Naive thymus-derived CD4-positive, alpha-beta T cell (primary cell): ENCODE measurements at regions not wholly inside any gene's neighbourhood (a gene's known extent, or its start where the extent isn't known, plus 50 kb on each side); places are given as distances from the start of the nearest gene placed in this dataset.

Experiments used
- ATAC-seq: fragments of 150-1000 bp; cut with Tn5 transposase; 2 replicates; pipeline ENCODE4 v1.10.0; 2021; ENCODE audit warnings: mild to moderate bottlenecking, moderate library complexity
- CTCF ChIA-PET: fragments of 350-600 bp; sonication (Branson Sonifier 250); formaldehyde crosslinking; loops from one replicate; lab custom pipeline; 2021; ENCODE audit warnings: antibody characterized with exemption; lab: Charles Lee
- POLR2A ChIA-PET: fragments of 350-600 bp; sonication (Branson Sonifier 250); formaldehyde crosslinking; loops from one replicate; lab custom pipeline; 2021; ENCODE audit warnings: antibody characterized with exemption, inconsistent platforms; lab: Charles Lee
- DNase-seq, 9 donors: peaks; one replicate each; pipeline versions ENCODE4 v3.0.0 to v3.0.0-alpha.2; 2020 to 2022; ENCODE audit warnings: mixed read lengths in 1 of 9
- H3K27ac ChIP-seq: one replicate; pipeline ENCODE4 v1.7.0; 2013; ENCODE audit warnings: mild to moderate bottlenecking, low read depth, low read length, moderate library complexity
- H3K27me3 ChIP-seq, 2 donors: one replicate each; pipeline ENCODE4 v1.7.0; 2013; ENCODE audit warnings: low read length in 2 of 2, mild to moderate bottlenecking in 2 of 2, moderate library complexity in 2 of 2; ENCODE audit not compliant: control insufficient read depth in 2 of 2, insufficient read depth in 2 of 2
- H3K36me3 ChIP-seq, 3 experiments: 1 replicate in 2 of 3; 2 replicates in 1 of 3; pipeline ENCODE4 v1.7.0; 2013; ENCODE audit warnings: low read length in 3 of 3, mild to moderate bottlenecking in 3 of 3, moderate library complexity in 1 of 3; ENCODE audit not compliant: insufficient read depth in 3 of 3, control insufficient read depth in 2 of 3
- H3K4me1 ChIP-seq, 2 donors: one replicate each; pipeline ENCODE4 v1.7.0; 2013; ENCODE audit warnings: low read length in 2 of 2, mild to moderate bottlenecking in 2 of 2, moderate library complexity in 1 of 2; ENCODE audit not compliant: control insufficient read depth in 2 of 2, insufficient read depth in 2 of 2
- H3K4me3 ChIP-seq: 2 replicates; pipeline ENCODE4 v1.7.0; 2013; ENCODE audit warnings: mild to moderate bottlenecking, low read length
- H3K9me3 ChIP-seq, 3 experiments: 1 replicate in 2 of 3; 2 replicates in 1 of 3; pipeline ENCODE4 v1.7.0; 2013; ENCODE audit warnings: low read length in 3 of 3; ENCODE audit not compliant: control insufficient read depth in 2 of 3
- H3K27ac Mint-ChIP-seq, 9 donors: one replicate each; pipeline ENCODE4 v1.8.0; 2020 to 2022; ENCODE audit warnings: mixed read lengths in 9 of 9, mild to moderate bottlenecking in 8 of 9, moderate library complexity in 5 of 9, inconsistent platforms in 2 of 9
- H3K27me3 Mint-ChIP-seq, 5 donors: one replicate each; pipeline ENCODE4 v1.8.0; 2021 to 2022; ENCODE audit warnings: mixed read lengths in 5 of 5, mild to moderate bottlenecking in 1 of 5
- H3K36me3 Mint-ChIP-seq, 5 donors: one replicate each; pipeline ENCODE4 v1.8.0; 2020 to 2022; ENCODE audit warnings: mixed read lengths in 5 of 5, mild to moderate bottlenecking in 3 of 5, inconsistent platforms in 1 of 5
- H3K4me1 Mint-ChIP-seq, 7 donors: one replicate each; pipeline ENCODE4 v1.8.0; 2020 to 2022; ENCODE audit warnings: mixed read lengths in 7 of 7, mild to moderate bottlenecking in 3 of 7, inconsistent platforms in 1 of 7
- H3K4me3 Mint-ChIP-seq, 10 donors: one replicate each; pipeline ENCODE4 v1.8.0; 2020 to 2022; ENCODE audit warnings: mild to moderate bottlenecking in 10 of 10, mixed read lengths in 10 of 10, moderate library complexity in 6 of 10, inconsistent platforms in 2 of 10
- H3K9me3 Mint-ChIP-seq, 11 donors: one replicate each; pipeline ENCODE4 v1.8.0; 2020 to 2022; ENCODE audit warnings: mixed read lengths in 11 of 11, mild to moderate bottlenecking in 4 of 11, inconsistent platforms in 1 of 11, moderate library complexity in 1 of 11
- intact Hi-C, 2 donors: fragments of 100-400 bp; cut with micrococcal nuclease; formaldehyde crosslinking; loops; one replicate each; pipeline ENCODE4 v1.15.1; 2023

DNA sequence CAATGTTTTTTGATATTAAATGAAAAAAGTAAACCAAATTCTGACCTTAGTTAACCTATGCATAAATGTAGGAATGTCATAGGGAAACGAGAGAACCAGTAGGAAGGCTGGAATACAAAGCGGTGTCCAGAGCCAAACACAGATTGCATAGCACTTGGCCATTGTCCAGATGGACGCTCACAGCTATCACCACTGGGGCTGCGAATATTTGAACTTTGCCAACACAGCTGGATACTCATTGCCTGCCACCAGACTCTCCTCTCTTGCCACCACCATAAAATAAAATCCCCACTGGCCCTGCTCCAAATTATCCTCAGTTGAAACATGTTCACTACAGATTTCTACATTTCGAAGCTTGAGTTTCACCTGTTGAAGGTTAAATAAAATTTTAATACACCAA is 159.3 kb upstream of the GULP1 start:
- DNase-seq (no peak), ATAC-seq (no peak)
- POLR2A ChIA-PET: no interaction called here
- H3K4me1 Mint-ChIP-seq: peaks cover 0 to 1% (median 0%) of the 10 kb centered on the region in 7 donors
- H3K9me3 ChIP-seq: no peaks in the 10 kb centered on the region
- H3K27me3 Mint-ChIP-seq: no peaks in the 10 kb centered on the region
- peaks cover 0 to 12% (median 4%) of the 10 kb centered on the region in 11 donors for H3K9me3 Mint-ChIP-seq
- CTCF ChIA-PET: no interaction called here
- H3K27me3 ChIP-seq: no peaks in the 10 kb centered on the region
- intact Hi-C loops: no loop called here
- H3K27ac ChIP-seq: no peak overlapping the region
- H3K4me3 Mint-ChIP-seq: no peak overlapping the region
- H3K27ac Mint-ChIP-seq: no peak overlapping the region
- no peak overlapping the region for H3K4me3 ChIP-seq
- H3K36me3 Mint-ChIP-seq: no peaks in the 10 kb centered on the region
- no peaks in the 10 kb centered on the region for H3K36me3 ChIP-seq
- H3K4me1 ChIP-seq: no peaks in the 10 kb centered on the region

- Mint-ChIP-seq H3K27ac (no peak overlapping the region), H3K27me3 (no peaks in the 10 kb centered on the region), H3K4me3 (no peak overlapping the region), H3K36me3 (no peaks in the 10 kb centered on the region), H3K4me1 (peaks cover 0 to 1% (median 0%) of the 10 kb centered on the region in 7 donors), H3K9me3 (peaks cover 0 to 12% (median 4%) of the 10 kb centered on the region in 11 donors)
- no peak overlapping the region for H3K27ac ChIP-seq
- H3K4me1 ChIP-seq: no peaks in the 10 kb centered on the region
- DNase-seq (no peak), ATAC-seq (no peak)
- CTCF ChIA-PET: no interaction called here
- no peaks in the 10 kb centered on the region for H3K27me3 ChIP-seq
- intact Hi-C loops: loop anchor here in 1 of 2 donors (2.0 kb wide), 1 partner anchor 19 kb away; no protein-coding TSS in a partner anchor
- POLR2A ChIA-PET: no interaction called here
- H3K9me3 ChIP-seq: no peaks in the 10 kb centered on the region
- H3K36me3 ChIP-seq: no peaks in the 10 kb centered on the region
- H3K4me3 ChIP-seq: no peak overlapping the region
These were observed 157.4 kb upstream of the GULP1 start for GRCh38 chr2:188134241-188134640.

DNA sequence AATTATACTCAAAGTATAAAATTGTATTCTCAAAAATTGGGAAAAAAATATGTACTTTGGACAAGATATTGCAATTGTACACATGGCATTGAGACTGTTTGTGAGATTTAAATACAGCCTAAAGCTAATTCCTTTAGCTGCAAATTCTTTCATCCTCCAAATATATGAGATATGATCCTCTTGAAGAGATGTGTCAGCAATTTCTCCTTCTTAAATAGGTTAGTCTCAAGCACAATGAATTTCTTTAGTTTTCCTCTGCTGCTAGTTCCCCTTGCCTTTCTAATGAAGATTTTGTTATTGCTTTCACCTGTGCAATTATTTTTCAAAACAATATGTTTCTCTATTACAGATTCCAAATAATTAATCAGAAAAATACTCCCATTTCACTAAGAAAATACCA is 153.4 kb upstream of the GULP1 start:
- no peaks in the 10 kb centered on the region for H3K36me3 Mint-ChIP-seq
- no peaks in the 10 kb centered on the region for H3K36me3 ChIP-seq
- peaks cover 0 to 4% (median 0%) of the 10 kb centered on the region in 11 donors for H3K9me3 Mint-ChIP-seq
- CTCF ChIA-PET: no interaction called here
- no peaks in the 10 kb centered on the region for H3K9me3 ChIP-seq
- no peak for DNase-seq
- no peak overlapping the region for H3K4me3 Mint-ChIP-seq
- H3K27me3 ChIP-seq: no peaks in the 10 kb centered on the region
- no peaks in the 10 kb centered on the region for H3K4me1 ChIP-seq
- H3K4me3 ChIP-seq: no peak overlapping the region
- H3K27ac ChIP-seq: no peak overlapping the region
- no peak for ATAC-seq
- H3K27me3 Mint-ChIP-seq: no peaks in the 10 kb centered on the region
- POLR2A ChIA-PET: no interaction called here
- peaks cover 0 to 1% (median 0%) of the 10 kb centered on the region in 7 donors for H3K4me1 Mint-ChIP-seq
- intact Hi-C loops: no loop called here
- H3K27ac Mint-ChIP-seq: no peak overlapping the region

DNA sequence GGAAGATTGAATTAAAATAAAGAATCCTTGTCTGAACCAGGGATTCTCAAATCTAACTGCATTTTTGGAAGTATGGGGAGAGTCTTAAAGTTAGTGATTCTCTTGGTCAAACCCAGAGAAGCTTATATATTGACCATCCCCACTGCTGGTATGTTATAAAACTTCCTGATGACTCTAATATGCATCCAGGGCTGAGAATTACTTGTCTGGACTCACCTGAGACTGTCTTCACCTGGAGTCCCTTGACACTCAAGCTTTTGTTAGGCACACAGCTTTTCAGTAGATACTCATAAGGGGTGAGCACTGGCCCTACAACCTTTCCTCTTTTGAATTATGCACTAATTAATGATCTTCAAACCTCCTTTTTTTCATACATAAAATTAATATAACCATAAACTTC is 149.6 kb upstream of the GULP1 start:
- ATAC-seq (no peak), DNase-seq (no peak)
- ChIA-PET CTCF (no interaction called here), POLR2A (no interaction called here)
- Mint-ChIP-seq H3K27ac (no peak overlapping the region), H3K4me3 (no peak overlapping the region), H3K9me3 (peaks cover 0 to 4% (median 0%) of the 10 kb centered on the region in 11 donors), H3K27me3 (no peaks in the 10 kb centered on the region), H3K36me3 (no peaks in the 10 kb centered on the region), H3K4me1 (no peaks in the 10 kb centered on the region)
- Histone ChIP-seq H3K27me3 (no peaks in the 10 kb centered on the region), H3K27ac (no peak overlapping the region), H3K9me3 (no peaks in the 10 kb centered on the region), H3K36me3 (no peaks in the 10 kb centered on the region), H3K4me1 (no peaks in the 10 kb centered on the region), H3K4me3 (no peak overlapping the region)
- intact Hi-C loops: no loop called here

DNA sequence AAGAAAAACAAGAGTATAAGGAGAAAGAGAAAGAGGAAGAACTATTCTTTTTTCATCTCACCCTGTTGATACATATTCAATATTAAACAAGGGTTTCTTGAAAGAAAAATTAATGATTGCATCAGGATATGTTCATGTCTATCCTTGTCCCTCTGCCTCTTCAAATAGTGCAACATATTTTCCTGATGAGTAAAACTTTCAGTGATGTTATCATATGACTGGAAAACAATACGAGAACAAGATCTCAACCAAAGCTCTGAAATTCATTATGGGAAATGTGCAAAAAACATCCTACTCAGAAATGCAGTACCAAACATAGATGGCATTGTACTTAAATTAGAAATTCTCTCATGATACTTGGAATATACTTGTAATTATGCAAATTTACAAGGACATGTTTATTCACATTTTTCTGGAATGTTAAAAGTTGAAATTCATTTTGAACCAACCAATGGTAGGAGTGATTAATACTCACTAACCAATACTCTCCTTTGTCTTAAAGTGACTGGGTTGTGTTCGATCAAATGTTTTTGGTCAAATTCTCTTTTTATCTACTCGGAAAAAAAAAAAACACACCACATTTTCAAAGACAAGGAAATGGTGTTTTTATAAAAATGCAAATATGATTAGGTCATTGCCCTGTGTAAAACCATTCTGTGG is 148.9 kb upstream of the GULP1 start:
- no peaks in the 10 kb centered on the region for H3K36me3 Mint-ChIP-seq
- Histone ChIP-seq H3K27ac (no peak overlapping the region), H3K4me1 (no peaks in the 10 kb centered on the region), H3K9me3 (no peaks in the 10 kb centered on the region), H3K36me3 (no peaks in the 10 kb centered on the region), H3K4me3 (no peak overlapping the region), H3K27me3 (no peaks in the 10 kb centered on the region)
- no peaks in the 10 kb centered on the region for H3K27me3 Mint-ChIP-seq
- intact Hi-C loops: no loop called here
- ChIA-PET POLR2A (no interaction called here), CTCF (no interaction called here)
- no peak for ATAC-seq
- peaks cover 0 to 4% (median 0%) of the 10 kb centered on the region in 11 donors for H3K9me3 Mint-ChIP-seq
- H3K27ac Mint-ChIP-seq: no peak overlapping the region
- DNase-seq: no peak
- H3K4me1 Mint-ChIP-seq: no peaks in the 10 kb centered on the region
- H3K4me3 Mint-ChIP-seq: no peak overlapping the region

DNA sequence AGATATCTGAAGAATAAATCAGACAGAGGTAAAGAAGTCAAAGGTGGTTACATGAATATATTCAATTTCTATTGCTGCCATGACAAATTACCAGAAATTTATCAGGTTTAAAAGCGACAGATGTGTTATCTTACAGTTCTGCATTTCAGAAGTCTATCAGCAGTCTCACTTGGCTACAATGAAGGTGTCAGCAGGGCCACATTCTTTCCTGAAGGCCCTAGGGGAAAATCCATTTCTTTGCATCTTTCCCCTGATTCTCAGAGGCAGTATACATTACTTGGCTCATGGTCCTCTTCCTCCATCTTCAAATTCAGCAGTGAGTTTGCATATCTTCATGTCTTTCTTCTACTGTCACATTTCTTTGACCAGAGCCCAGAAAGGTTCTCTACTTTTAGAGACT is 145.8 kb upstream of the GULP1 start:
- Mint-ChIP-seq H3K9me3 (peaks cover 0 to 5% (median 0%) of the 10 kb centered on the region in 11 donors), H3K27me3 (no peaks in the 10 kb centered on the region), H3K27ac (no peak overlapping the region), H3K36me3 (no peaks in the 10 kb centered on the region), H3K4me1 (no peaks in the 10 kb centered on the region), H3K4me3 (no peak overlapping the region)
- no peak overlapping the region for H3K4me3 ChIP-seq
- no peaks in the 10 kb centered on the region for H3K27me3 ChIP-seq
- intact Hi-C loops: no loop called here
- no peaks in the 10 kb centered on the region for H3K9me3 ChIP-seq
- H3K36me3 ChIP-seq: no peaks in the 10 kb centered on the region
- no peaks in the 10 kb centered on the region for H3K4me1 ChIP-seq
- H3K27ac ChIP-seq: no peak overlapping the region
- POLR2A ChIA-PET: no interaction called here
- CTCF ChIA-PET: no interaction called here
- DNase-seq: no peak
- ATAC-seq: no peak

DNA sequence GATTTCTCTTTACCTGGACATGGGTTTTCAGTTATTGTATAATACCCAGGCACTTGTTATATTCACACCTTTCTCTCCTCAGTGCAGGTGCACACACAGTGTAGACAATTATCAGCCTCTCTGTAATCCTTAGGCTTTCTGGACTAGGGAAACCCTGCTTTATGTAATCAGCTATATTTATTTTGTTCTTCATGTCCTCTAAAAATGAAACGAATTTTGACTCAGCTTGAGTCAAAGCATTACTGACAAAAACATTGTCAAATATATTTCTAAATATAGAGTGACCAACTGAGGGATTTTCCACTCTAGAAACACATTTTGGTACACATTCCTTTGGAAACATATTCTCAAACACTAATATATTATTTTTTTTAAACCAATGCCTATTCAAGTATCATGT is 144.8 kb upstream of the GULP1 start:
- no peak for ATAC-seq
- no peaks in the 10 kb centered on the region for H3K4me1 Mint-ChIP-seq
- Histone ChIP-seq H3K4me3 (no peak overlapping the region), H3K27ac (no peak overlapping the region), H3K36me3 (no peaks in the 10 kb centered on the region), H3K27me3 (no peaks in the 10 kb centered on the region), H3K4me1 (no peaks in the 10 kb centered on the region), H3K9me3 (no peaks in the 10 kb centered on the region)
- intact Hi-C loops: no loop called here
- ChIA-PET POLR2A (no interaction called here), CTCF (no interaction called here)
- H3K27ac Mint-ChIP-seq: no peak overlapping the region
- H3K4me3 Mint-ChIP-seq: no peak overlapping the region
- peaks cover 0 to 5% (median 0%) of the 10 kb centered on the region in 11 donors for H3K9me3 Mint-ChIP-seq
- no peaks in the 10 kb centered on the region for H3K27me3 Mint-ChIP-seq
- no peaks in the 10 kb centered on the region for H3K36me3 Mint-ChIP-seq
- no peak for DNase-seq
